IPS DF 4.7 (cell line): ENCODE measurements at regions not wholly inside any gene's neighbourhood (a gene's known extent, or its start where the extent isn't known, plus 50 kb on each side); places are given as distances from the start of the nearest gene placed in this dataset.
"Not testable (repeated sequence)": the region's sequence is repeated elsewhere in the genome, so short reads cannot be mapped to it uniquely, and the experiment has no call there.

Source experiments
- DNase-seq: peaks from one replicate; pipeline ENCODE4 v3.0.0-alpha.2; 2013; ENCODE audit warnings: low spot score; ENCODE audit errors: extremely low read depth

GRCh38 chr1:223019256-223019655, 123.8 kb downstream of the TLR5 start:
- no peak for DNase-seq

- no peak for DNase-seq
Measured at GRCh38 chr1:223020770-223021169, 122.3 kb downstream of the TLR5 start.

GRCh38 chr1:223022641-223023473, 120.2 kb downstream of the TLR5 start:
- no peak for DNase-seq

GRCh38 chr1:223023863-223024262, 119.2 kb downstream of the TLR5 start:
- no peak for DNase-seq

- DNase-seq = not testable (repeated sequence)
Measured at GRCh38 chr1:223024486-223024885, 118.6 kb downstream of the TLR5 start.

- DNase-seq = not testable (repeated sequence)
Measured at GRCh38 chr1:223025190-223025734, 117.8 kb downstream of the TLR5 start.

GRCh38 chr1:223026639-223027038, 116.4 kb downstream of the TLR5 start:
- not testable (repeated sequence) for DNase-seq

GRCh38 chr1:223029985-223030769, 112.9 kb downstream of the TLR5 start:
- DNase-seq = peak; percentile 80

GRCh38 chr1:223030871-223031400, 112.1 kb downstream of the TLR5 start:
- DNase-seq = no peak

- no peak for DNase-seq
Measured at GRCh38 chr1:223031733-223032601, 111.1 kb downstream of the TLR5 start.

GRCh38 chr1:223033658-223034057, 109.4 kb downstream of the TLR5 start:
- no peak for DNase-seq

GRCh38 chr1:223034270-223034798, 108.7 kb downstream of the TLR5 start:
- DNase-seq = no peak

- DNase-seq = no peak
Measured at GRCh38 chr1:223035724-223036478, 107.1 kb downstream of the TLR5 start.

- DNase-seq = no peak
Measured at GRCh38 chr1:223036479-223036845, 106.6 kb downstream of the TLR5 start.

GRCh38 chr1:223037845-223038244, 105.2 kb downstream of the TLR5 start:
- no peak for DNase-seq

- no peak for DNase-seq
Measured at GRCh38 chr1:223038288-223039006, 104.6 kb downstream of the TLR5 start.

- no peak for DNase-seq
Measured at GRCh38 chr1:223039990-223040389, 103.1 kb downstream of the TLR5 start.

GRCh38 chr1:223041481-223041880, 101.6 kb downstream of the TLR5 start:
- DNase-seq = no peak

GRCh38 chr1:223045164-223045957, 97.7 kb downstream of the TLR5 start:
- DNase-seq = no peak
